ENCODE measurements at regions not wholly inside any gene's neighbourhood (a gene's known extent, or its start where the extent isn't known, plus 50 kb on each side); places are given as distances from the start of the nearest gene placed in this dataset.

DNA sequence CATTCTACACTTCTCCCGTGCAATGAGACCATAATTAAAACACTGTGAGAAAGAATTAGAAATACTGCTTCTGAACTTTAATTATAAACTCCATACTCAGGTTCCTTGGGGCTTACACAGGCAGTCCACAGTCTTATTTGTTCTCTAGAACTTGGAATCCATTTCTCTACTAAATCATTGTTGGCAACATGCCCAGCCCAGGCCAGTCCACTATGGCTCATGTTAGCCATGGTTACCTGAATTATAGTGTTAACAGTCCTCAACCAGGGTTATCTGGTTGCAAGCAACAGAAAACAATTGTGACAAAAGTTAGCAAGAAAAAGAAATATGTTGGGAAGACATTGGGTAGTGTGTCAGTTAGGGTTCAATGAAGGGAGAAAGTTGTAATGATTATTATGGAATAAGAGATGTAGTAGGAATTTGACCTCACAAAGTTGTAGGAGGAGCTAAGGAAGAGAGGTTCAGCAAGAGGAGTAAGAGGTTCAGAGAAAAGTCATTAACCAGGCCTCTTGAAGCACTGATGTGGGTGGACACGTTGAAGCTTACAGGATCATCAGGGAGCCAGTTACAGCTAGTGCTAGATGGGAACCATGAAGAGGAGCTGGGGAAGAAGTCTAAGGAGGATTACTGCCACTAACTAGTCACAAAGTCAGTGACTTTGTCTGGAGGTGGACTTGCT is 120.2 kb upstream of the ADRA1D start:
- Mint-ChIP-seq H3K4me1 (ENCODE audit: unreplicated experiment) (no peaks in the 10 kb centered on the region), H3K36me3 (ENCODE audit: unreplicated experiment) (no peaks in the 10 kb centered on the region), H3K4me3 (ENCODE audit: unreplicated experiment) (no peak overlapping the region), H3K27ac (ENCODE audit: unreplicated experiment) (no peak overlapping the region), H3K9me3 (ENCODE audit: unreplicated experiment) (no peaks in the 10 kb centered on the region), H3K27me3 (ENCODE audit: unreplicated experiment) (peaks cover 4% of the 10 kb centered on the region)
- DNase-seq (ENCODE audit: extremely low spot score, unreplicated experiment) = no peak
- TF ChIP-seq, protein P1, sequence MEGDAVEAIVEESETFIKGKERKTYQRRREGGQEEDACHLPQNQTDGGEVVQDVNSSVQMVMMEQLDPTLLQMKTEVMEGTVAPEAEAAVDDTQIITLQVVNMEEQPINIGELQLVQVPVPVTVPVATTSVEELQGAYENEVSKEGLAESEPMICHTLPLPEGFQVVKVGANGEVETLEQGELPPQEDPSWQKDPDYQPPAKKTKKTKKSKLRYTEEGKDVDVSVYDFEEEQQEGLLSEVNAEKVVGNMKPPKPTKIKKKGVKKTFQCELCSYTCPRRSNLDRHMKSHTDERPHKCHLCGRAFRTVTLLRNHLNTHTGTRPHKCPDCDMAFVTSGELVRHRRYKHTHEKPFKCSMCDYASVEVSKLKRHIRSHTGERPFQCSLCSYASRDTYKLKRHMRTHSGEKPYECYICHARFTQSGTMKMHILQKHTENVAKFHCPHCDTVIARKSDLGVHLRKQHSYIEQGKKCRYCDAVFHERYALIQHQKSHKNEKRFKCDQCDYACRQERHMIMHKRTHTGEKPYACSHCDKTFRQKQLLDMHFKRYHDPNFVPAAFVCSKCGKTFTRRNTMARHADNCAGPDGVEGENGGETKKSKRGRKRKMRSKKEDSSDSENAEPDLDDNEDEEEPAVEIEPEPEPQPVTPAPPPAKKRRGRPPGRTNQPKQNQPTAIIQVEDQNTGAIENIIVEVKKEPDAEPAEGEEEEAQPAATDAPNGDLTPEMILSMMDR (IDR thresholded peaks at IDR 0.05) = no peak

DNA sequence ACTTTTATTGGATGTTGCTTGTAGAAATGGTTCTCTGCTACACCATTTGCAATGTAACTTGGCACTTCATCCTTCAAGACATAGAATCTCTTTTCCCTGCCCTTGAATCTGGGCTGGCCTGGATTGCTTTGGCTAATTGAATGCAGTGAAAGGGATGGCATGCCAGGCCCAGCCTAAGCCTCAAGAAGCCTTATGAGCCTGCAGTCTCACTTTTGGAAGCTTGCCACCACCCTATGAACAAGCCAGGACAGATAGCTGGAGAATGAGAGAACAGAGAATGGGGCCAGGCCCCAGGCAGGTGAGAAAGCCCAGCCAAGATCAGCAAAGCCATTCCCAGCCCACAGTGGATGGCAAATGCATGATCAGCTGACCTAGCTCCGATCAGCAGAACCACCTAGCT is 117.0 kb upstream of the ADRA1D start:
- TF ChIP-seq, protein P1 (IDR thresholded peaks at IDR 0.05) = no peak
- no peaks in the 10 kb centered on the region for H3K4me1 Mint-ChIP-seq (ENCODE audit: unreplicated experiment)
- DNase-seq (ENCODE audit: extremely low spot score, unreplicated experiment) = no peak
- no peaks in the 10 kb centered on the region for H3K36me3 Mint-ChIP-seq (ENCODE audit: unreplicated experiment)
- H3K27me3 Mint-ChIP-seq (ENCODE audit: unreplicated experiment) = no peaks in the 10 kb centered on the region
- no peaks in the 10 kb centered on the region for H3K9me3 Mint-ChIP-seq (ENCODE audit: unreplicated experiment)
- H3K27ac Mint-ChIP-seq (ENCODE audit: unreplicated experiment) = no peak overlapping the region
- no peak overlapping the region for H3K4me3 Mint-ChIP-seq (ENCODE audit: unreplicated experiment)

DNA sequence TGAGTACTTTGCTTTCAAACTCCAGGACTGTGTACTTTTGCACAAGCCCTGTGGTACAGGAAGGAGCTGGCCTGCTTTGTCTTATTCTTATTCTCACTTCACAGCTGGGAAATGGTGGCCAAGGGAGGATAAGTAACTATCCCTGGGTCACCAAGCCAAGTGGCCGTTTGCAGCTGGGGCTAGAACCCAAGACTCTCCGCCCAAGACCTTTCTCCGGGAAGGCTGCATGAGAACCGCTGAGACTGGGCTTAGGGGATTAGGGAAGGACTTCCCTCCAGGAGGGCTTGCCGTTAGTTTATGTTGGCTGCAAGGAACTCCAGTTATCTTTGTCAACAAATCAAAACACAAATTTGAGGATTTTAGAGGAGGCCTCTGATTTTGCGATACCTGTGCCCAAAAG is 109.5 kb upstream of the ADRA1D start:
- TF ChIP-seq, protein P1 (IDR thresholded peaks at IDR 0.05) = no peak
- Mint-ChIP-seq H3K4me3 (ENCODE audit: unreplicated experiment) (no peak overlapping the region), H3K4me1 (ENCODE audit: unreplicated experiment) (no peaks in the 10 kb centered on the region), H3K27ac (ENCODE audit: unreplicated experiment) (no peak overlapping the region), H3K9me3 (ENCODE audit: unreplicated experiment) (peaks cover under 1% of the 10 kb centered on the region), H3K36me3 (ENCODE audit: unreplicated experiment) (no peaks in the 10 kb centered on the region), H3K27me3 (ENCODE audit: unreplicated experiment) (peaks cover 4% of the 10 kb centered on the region)
- no peak for DNase-seq (ENCODE audit: extremely low spot score, unreplicated experiment)

DNA sequence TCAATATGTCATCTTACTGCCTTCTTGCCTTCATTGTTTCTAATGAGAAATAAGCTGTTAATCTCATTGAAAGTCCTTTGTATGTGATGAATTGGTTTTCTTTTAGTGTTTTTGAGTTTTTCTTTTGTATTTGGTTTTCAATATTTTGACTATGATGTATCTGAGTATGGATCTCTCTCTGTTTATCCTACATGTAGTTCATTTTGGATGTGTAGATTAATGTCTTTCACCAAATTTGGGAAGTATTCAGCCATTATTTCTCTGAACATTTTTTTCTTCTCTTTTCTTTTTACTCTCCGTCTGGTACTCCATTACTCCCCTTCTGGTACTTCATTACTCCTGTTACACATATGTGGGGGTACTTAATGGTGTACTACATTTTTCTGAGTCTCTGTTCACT is 103.3 kb upstream of the ADRA1D start:
- H3K27me3 Mint-ChIP-seq (ENCODE audit: unreplicated experiment) = peaks cover 17% of the 10 kb centered on the region
- no peak overlapping the region for H3K27ac Mint-ChIP-seq (ENCODE audit: unreplicated experiment)
- peaks cover 14% of the 10 kb centered on the region for H3K9me3 Mint-ChIP-seq (ENCODE audit: unreplicated experiment)
- TF ChIP-seq, protein P1 (IDR thresholded peaks at IDR 0.05) = no peak
- no peaks in the 10 kb centered on the region for H3K4me1 Mint-ChIP-seq (ENCODE audit: unreplicated experiment)
- no peak for DNase-seq (ENCODE audit: extremely low spot score, unreplicated experiment)
- no peak overlapping the region for H3K4me3 Mint-ChIP-seq (ENCODE audit: unreplicated experiment)
- no peaks in the 10 kb centered on the region for H3K36me3 Mint-ChIP-seq (ENCODE audit: unreplicated experiment)

DNA sequence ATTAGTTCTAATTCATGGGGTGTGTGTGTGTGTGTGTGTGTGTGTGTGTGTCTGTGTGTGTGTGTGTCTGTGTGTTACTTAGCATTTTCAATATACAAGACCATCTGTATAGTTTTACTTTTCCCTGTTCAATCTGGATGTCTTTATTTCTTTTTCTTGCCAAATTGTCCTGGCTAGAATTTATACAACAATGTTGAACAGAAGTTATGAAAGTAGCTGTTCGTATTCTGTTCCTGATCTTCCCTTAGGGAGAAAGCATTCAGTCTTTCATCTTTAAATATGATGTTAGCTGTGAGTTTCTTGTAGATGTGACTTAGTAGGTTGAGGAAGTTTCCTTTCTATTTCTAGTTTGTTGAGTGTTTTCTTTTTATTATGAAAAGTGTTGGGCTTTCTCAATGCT is 101.0 kb upstream of the ADRA1D start:
- H3K27ac Mint-ChIP-seq (ENCODE audit: unreplicated experiment) = no peak overlapping the region
- H3K4me1 Mint-ChIP-seq (ENCODE audit: unreplicated experiment) = no peaks in the 10 kb centered on the region
- H3K36me3 Mint-ChIP-seq (ENCODE audit: unreplicated experiment) = no peaks in the 10 kb centered on the region
- DNase-seq (ENCODE audit: extremely low spot score, unreplicated experiment) = no peak
- TF ChIP-seq, protein P1 (IDR thresholded peaks at IDR 0.05) = no peak
- H3K4me3 Mint-ChIP-seq (ENCODE audit: unreplicated experiment) = no peak overlapping the region
- peaks cover 26% of the 10 kb centered on the region for H3K27me3 Mint-ChIP-seq (ENCODE audit: unreplicated experiment)
- peaks cover 14% of the 10 kb centered on the region for H3K9me3 Mint-ChIP-seq (ENCODE audit: unreplicated experiment)

All from osteocyte (in vitro differentiated cells).